ENCODE measurements at regions not wholly inside any gene's neighbourhood (a gene's known extent, or its start where the extent isn't known, plus 50 kb on each side); places are given as distances from the start of the nearest gene placed in this dataset.

DNA sequence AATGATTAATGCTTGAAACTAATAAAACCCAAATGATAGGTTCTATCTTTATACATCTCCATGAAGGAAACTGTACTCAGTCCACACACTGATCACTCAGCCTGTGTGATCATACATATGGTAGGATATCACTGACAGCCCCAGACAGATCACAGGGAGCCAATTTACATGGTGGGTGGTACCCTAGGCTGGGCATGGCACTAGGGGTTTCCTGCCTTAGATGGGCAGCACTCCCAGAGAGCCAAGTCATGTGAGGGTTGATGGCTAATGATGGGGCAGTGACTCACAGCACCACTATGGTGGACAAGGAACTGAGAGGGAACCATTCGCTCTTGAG lies 89.6 kb upstream of the PTPRR start:
- Histone ChIP-seq H3K4me3 (ENCODE audit: low read depth in 1 of 3, low read length in 3 of 3) (no peak overlapping the region), H3K9ac (ENCODE audit: low read depth in 1 of 2, low read length in 2 of 2) (no peak overlapping the region), H3K27me3 (ENCODE audit: control insufficient read depth in 4 of 4, insufficient read depth in 4 of 4, low read length in 3 of 4) (peaks cover 0 to 5% (median 1%) of the 10 kb centered on the region in 4 donors), H3K4me1 (ENCODE audit: control insufficient read depth in 4 of 4, insufficient read depth in 4 of 4, low read length in 3 of 4) (no peaks in the 10 kb centered on the region), H3K9me3 (ENCODE audit: control insufficient read depth in 4 of 4, low read length in 3 of 4) (no peaks in the 10 kb centered on the region), H3K36me3 (ENCODE audit: control insufficient read depth in 4 of 4, insufficient read depth in 3 of 4, low read depth in 1 of 4, low read length in 3 of 4) (no peaks in the 10 kb centered on the region), H3K27ac (ENCODE audit: low read depth in 1 of 2, low read length in 2 of 2) (no peak overlapping the region)
- DNase-seq (ENCODE audit: low spot score): no peak
- 89% methylated on average over 1 of the region's 1 CpG for WGBS
- TF ChIP-seq, protein P1, sequence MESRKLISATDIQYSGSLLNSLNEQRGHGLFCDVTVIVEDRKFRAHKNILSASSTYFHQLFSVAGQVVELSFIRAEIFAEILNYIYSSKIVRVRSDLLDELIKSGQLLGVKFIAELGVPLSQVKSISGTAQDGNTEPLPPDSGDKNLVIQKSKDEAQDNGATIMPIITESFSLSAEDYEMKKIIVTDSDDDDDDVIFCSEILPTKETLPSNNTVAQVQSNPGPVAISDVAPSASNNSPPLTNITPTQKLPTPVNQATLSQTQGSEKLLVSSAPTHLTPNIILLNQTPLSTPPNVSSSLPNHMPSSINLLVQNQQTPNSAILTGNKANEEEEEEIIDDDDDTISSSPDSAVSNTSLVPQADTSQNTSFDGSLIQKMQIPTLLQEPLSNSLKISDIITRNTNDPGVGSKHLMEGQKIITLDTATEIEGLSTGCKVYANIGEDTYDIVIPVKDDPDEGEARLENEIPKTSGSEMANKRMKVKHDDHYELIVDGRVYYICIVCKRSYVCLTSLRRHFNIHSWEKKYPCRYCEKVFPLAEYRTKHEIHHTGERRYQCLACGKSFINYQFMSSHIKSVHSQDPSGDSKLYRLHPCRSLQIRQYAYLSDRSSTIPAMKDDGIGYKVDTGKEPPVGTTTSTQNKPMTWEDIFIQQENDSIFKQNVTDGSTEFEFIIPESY (IDR thresholded peaks at IDR 0.05): no peak
- TF ChIP-seq YY1 (IDR thresholded peaks at IDR 0.05): no peak
- TF ChIP-seq FOXA2 (IDR thresholded peaks at IDR 0.05): no peak
- TF ChIP-seq, protein P2, sequence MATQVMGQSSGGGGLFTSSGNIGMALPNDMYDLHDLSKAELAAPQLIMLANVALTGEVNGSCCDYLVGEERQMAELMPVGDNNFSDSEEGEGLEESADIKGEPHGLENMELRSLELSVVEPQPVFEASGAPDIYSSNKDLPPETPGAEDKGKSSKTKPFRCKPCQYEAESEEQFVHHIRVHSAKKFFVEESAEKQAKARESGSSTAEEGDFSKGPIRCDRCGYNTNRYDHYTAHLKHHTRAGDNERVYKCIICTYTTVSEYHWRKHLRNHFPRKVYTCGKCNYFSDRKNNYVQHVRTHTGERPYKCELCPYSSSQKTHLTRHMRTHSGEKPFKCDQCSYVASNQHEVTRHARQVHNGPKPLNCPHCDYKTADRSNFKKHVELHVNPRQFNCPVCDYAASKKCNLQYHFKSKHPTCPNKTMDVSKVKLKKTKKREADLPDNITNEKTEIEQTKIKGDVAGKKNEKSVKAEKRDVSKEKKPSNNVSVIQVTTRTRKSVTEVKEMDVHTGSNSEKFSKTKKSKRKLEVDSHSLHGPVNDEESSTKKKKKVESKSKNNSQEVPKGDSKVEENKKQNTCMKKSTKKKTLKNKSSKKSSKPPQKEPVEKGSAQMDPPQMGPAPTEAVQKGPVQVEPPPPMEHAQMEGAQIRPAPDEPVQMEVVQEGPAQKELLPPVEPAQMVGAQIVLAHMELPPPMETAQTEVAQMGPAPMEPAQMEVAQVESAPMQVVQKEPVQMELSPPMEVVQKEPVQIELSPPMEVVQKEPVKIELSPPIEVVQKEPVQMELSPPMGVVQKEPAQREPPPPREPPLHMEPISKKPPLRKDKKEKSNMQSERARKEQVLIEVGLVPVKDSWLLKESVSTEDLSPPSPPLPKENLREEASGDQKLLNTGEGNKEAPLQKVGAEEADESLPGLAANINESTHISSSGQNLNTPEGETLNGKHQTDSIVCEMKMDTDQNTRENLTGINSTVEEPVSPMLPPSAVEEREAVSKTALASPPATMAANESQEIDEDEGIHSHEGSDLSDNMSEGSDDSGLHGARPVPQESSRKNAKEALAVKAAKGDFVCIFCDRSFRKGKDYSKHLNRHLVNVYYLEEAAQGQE (IDR thresholded peaks at IDR 0.05): no peak
- no peak for TF ChIP-seq NR2F2 (IDR thresholded peaks at IDR 0.05)
- no peak for TF ChIP-seq MAX (IDR thresholded peaks at IDR 0.05)
- TF ChIP-seq RXRA (IDR thresholded peaks at IDR 0.05): no peak
- no peak for TF ChIP-seq RAD21 (IDR thresholded peaks at IDR 0.05)
- TF ChIP-seq, protein P3, sequence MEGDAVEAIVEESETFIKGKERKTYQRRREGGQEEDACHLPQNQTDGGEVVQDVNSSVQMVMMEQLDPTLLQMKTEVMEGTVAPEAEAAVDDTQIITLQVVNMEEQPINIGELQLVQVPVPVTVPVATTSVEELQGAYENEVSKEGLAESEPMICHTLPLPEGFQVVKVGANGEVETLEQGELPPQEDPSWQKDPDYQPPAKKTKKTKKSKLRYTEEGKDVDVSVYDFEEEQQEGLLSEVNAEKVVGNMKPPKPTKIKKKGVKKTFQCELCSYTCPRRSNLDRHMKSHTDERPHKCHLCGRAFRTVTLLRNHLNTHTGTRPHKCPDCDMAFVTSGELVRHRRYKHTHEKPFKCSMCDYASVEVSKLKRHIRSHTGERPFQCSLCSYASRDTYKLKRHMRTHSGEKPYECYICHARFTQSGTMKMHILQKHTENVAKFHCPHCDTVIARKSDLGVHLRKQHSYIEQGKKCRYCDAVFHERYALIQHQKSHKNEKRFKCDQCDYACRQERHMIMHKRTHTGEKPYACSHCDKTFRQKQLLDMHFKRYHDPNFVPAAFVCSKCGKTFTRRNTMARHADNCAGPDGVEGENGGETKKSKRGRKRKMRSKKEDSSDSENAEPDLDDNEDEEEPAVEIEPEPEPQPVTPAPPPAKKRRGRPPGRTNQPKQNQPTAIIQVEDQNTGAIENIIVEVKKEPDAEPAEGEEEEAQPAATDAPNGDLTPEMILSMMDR (IDR thresholded peaks at IDR 0.05; ENCODE audit: low read depth, low read length, missing input control): no peak
- TF ChIP-seq, protein P4, sequence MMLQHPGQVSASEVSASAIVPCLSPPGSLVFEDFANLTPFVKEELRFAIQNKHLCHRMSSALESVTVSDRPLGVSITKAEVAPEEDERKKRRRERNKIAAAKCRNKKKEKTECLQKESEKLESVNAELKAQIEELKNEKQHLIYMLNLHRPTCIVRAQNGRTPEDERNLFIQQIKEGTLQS (IDR thresholded peaks at IDR 0.05): no peak
- TF ChIP-seq HNF4G (IDR thresholded peaks at IDR 0.05): no peak
- TF ChIP-seq SP1 (IDR thresholded peaks at IDR 0.05): no peak
- no peak for TF ChIP-seq FOXA1 (IDR thresholded peaks at IDR 0.05)
- TF ChIP-seq JUND (IDR thresholded peaks at IDR 0.05): no peak

GRCh38 chr12:71009430-71010142 lies 89.0 kb upstream of the PTPRR start:
- Histone ChIP-seq H3K9ac (ENCODE audit: low read depth in 1 of 2, low read length in 2 of 2) (no peak overlapping the region), H3K36me3 (ENCODE audit: control insufficient read depth in 4 of 4, insufficient read depth in 3 of 4, low read depth in 1 of 4, low read length in 3 of 4) (no peaks in the 10 kb centered on the region), H3K4me3 (ENCODE audit: low read depth in 1 of 3, low read length in 3 of 3) (no peak overlapping the region), H3K27ac (ENCODE audit: low read depth in 1 of 2, low read length in 2 of 2) (no peak overlapping the region), H3K9me3 (ENCODE audit: control insufficient read depth in 4 of 4, low read length in 3 of 4) (no peaks in the 10 kb centered on the region), H3K4me1 (ENCODE audit: control insufficient read depth in 4 of 4, insufficient read depth in 4 of 4, low read length in 3 of 4) (no peaks in the 10 kb centered on the region), H3K27me3 (ENCODE audit: control insufficient read depth in 4 of 4, insufficient read depth in 4 of 4, low read length in 3 of 4) (peaks cover 0 to 5% (median 1%) of the 10 kb centered on the region in 4 donors)
- no peak for DNase-seq (ENCODE audit: low spot score)
- TF ChIP-seq EGR1 (IDR thresholded peaks at IDR 0.05; ENCODE audit: low read depth in 2 of 2) (no peak), NR2F2 (IDR thresholded peaks at IDR 0.05) (no peak), GABPA (IDR thresholded peaks at IDR 0.05 in 1 of 2, conservative IDR thresholded peaks at IDR 0.05 in 1 of 2) (no peak), HNF4A (conservative IDR thresholded peaks at IDR 0.05) (no peak), SP1 (IDR thresholded peaks at IDR 0.05) (no peak), RXRA (IDR thresholded peaks at IDR 0.05) (no peak), HNF4G (IDR thresholded peaks at IDR 0.05) (no peak)
- TF ChIP-seq, protein P1 (IDR thresholded peaks at IDR 0.05): no peak
- WGBS: 40% methylated on average over 6 of the region's 6 CpGs
